K562 (cell line): ENCODE measurements at regions not wholly inside any gene's neighbourhood (a gene's known extent, or its start where the extent isn't known, plus 50 kb on each side); places are given as distances from the start of the nearest gene placed in this dataset.
"Not testable (repeated sequence)": the region's sequence is repeated elsewhere in the genome, so short reads cannot be mapped to it uniquely, and the experiment has no call there.

Experiments used
- ATAC-seq: fragments of 200-7000 bp; cut with Tn5 transposase; 3 replicates; pipeline ENCODE4 v1.9.1; 2020; ENCODE audit warnings: moderate library complexity
- BruUV-seq: library from RNA; stranded (reverse); fragments of 400-500 nt; replicated peaks from 2 replicates; lab custom pipeline; 2021; lab: Mats Ljungman, UMichigan
- CTCF ChIA-PET: fragments of 300-600 bp; formaldehyde crosslinking; extraction: SDS; loops from one replicate; lab custom pipeline; 2021; ENCODE audit warnings: low intra/inter-chr PET ratio; lab: Yijun Ruan, JAX
- POLR2A ChIA-PET: fragments of 300-600, 350-650 bp; sonication (Branson Sonifier 250); formaldehyde crosslinking; extraction: SDS; loops from one replicate; lab custom pipeline; 2021; ENCODE audit warnings: antibody characterized with exemption, inconsistent platforms; lab: Yijun Ruan, JAX
- DNase-seq, 4 experiments: peaks; one replicate each; pipeline versions ENCODE4 v3.0.0 to v3.0.0-alpha.2; 2011 to 2018; ENCODE audit warnings: low spot score in 3 of 4, mixed read lengths in 3 of 4; ENCODE audit errors: extremely low read depth in 1 of 4
- FAIRE-seq: peaks from 2 replicates; lab custom pipeline; 2011; peaks lifted over from hg19 to GRCh38; lab: Jason Lieb, UNC
- H2AFZ ChIP-seq: 2 replicates; pipeline ENCODE4 v1.6.0; 2011; ENCODE audit warnings: low read depth, low read length, control low read depth, inconsistent platforms
- H3K27ac ChIP-seq: fragments of 200-600 bp; 3 replicates; pipeline ENCODE4 v1.8.0; 2011; ENCODE audit warnings: low read depth, mild to moderate bottlenecking, control low read depth, inconsistent platforms, low read length, moderate library complexity, mixed read lengths; ENCODE audit errors: extremely low read depth
- H3K27me3 ChIP-seq, 2 experiments: fragments of 300-600 bp in 1 of 2; 2 replicates in 1 of 2; 3 replicates in 1 of 2; pipeline versions ENCODE4 v1.6.0 to v1.8.0; 2011; ENCODE audit warnings: inconsistent platforms in 2 of 2, low read length in 2 of 2, mild to moderate bottlenecking in 1 of 2, mixed read lengths in 1 of 2, moderate library complexity in 1 of 2; ENCODE audit not compliant: control insufficient read depth in 2 of 2, insufficient read depth in 2 of 2
- H3K36me3 ChIP-seq: fragments of 300-600 bp; 3 replicates; pipeline ENCODE4 v1.8.0; 2011; ENCODE audit warnings: mild to moderate bottlenecking, low read length, inconsistent platforms; ENCODE audit not compliant: control insufficient read depth, insufficient read depth
- H3K4me1 ChIP-seq, 2 experiments: fragments of 200-600 bp in 1 of 2; replicated peaks in 1 of 2; 2 replicates in 1 of 2; 3 replicates in 1 of 2; pipeline versions ENCODE4 v1.5.1 to v1.8.0; 2011; ENCODE audit warnings: inconsistent platforms in 2 of 2, low read length in 2 of 2, mild to moderate bottlenecking in 1 of 2, mixed read lengths in 1 of 2, moderate library complexity in 1 of 2; ENCODE audit not compliant: control insufficient read depth in 2 of 2, insufficient read depth in 2 of 2
- H3K4me2 ChIP-seq: 2 replicates; pipeline ENCODE4 v1.6.1; 2011; ENCODE audit warnings: low read length, control low read depth, inconsistent platforms, mixed read lengths; ENCODE audit not compliant: insufficient read depth
- H3K4me3 ChIP-seq: fragments of 200-600 bp; sonication (generic), shearing (Covaris generic); 2 replicates; pipeline ENCODE4 v1.5.1; 2016; ENCODE audit warnings: control low read depth, inconsistent platforms
- H3K79me2 ChIP-seq: fragments of 200-600 bp; 3 replicates; pipeline ENCODE4 v1.8.0; 2011; ENCODE audit warnings: low read length, inconsistent platforms; ENCODE audit not compliant: control insufficient read depth, insufficient read depth
- H3K9ac ChIP-seq, 2 experiments: 2 replicates each; pipeline versions ENCODE4 v1.6.0 to v1.6.1; 2011; ENCODE audit warnings: low read depth in 2 of 2, low read length in 2 of 2, control low read depth in 1 of 2, inconsistent platforms in 1 of 2, mild to moderate bottlenecking in 1 of 2, mixed read lengths in 1 of 2; ENCODE audit not compliant: insufficient read depth in 1 of 2
- H3K9me1 ChIP-seq: one replicate; pipeline ENCODE4 v1.6.0; 2011; ENCODE audit warnings: inconsistent platforms, mild to moderate bottlenecking, low read length, moderate library complexity; ENCODE audit not compliant: control insufficient read depth, insufficient read depth
- H3K9me3 ChIP-seq: replicated peaks from 2 replicates; pipeline ENCODE4 v1.5.1; 2011; ENCODE audit warnings: low read depth, low read length, inconsistent platforms; ENCODE audit not compliant: control insufficient read depth, insufficient read depth
- H4K20me1 ChIP-seq: replicated peaks from 2 replicates; pipeline ENCODE4 v1.6.1; 2011; ENCODE audit warnings: low read length, inconsistent platforms, mixed read lengths; ENCODE audit not compliant: control insufficient read depth, insufficient read depth
- BCOR ChIP-seq: fragments of 450-650 bp; IDR thresholded peaks from 2 replicates; pipeline ENCODE4 v1.6.1; 2016
- KDM1A ChIP-seq, 2 experiments: fragments of 450-650 bp; IDR thresholded peaks; 2 replicates each; pipeline ENCODE4 v1.6.1; 2016; ENCODE audit warnings: mild to moderate bottlenecking in 2 of 2
- SPI1 ChIP-seq: IDR thresholded peaks from 2 replicates; pipeline ENCODE4 v1.6.1; 2011; ENCODE audit warnings: low read depth, low read length, control low read depth, borderline replicate concordance
- ZNF146 ChIP-seq: IDR thresholded peaks from one replicate; pipeline ENCODE4 v1.6.1; 2018; ENCODE audit warnings: missing compliant biosample characterization; ENCODE audit not compliant: unreplicated experiment
- WGBS: fragments of 100-300 bp; shearing (Covaris generic); methylation state at CpG from one replicate; pipeline ENCODE4 v1.1.6; 2016; ENCODE audit warnings: low coverage, mixed read lengths; ENCODE audit not compliant: insufficient coverage; ENCODE audit errors: missing lambda C conversion rate; 5-methylcytosine and 5-hydroxymethylcytosine counted together
- in situ Hi-C: fragments of 300-500 bp; cut with MboI; formaldehyde crosslinking; loops from 4 replicates; pipeline ENCODE4 v1.15.0; 2018; ENCODE audit warnings: inconsistent platforms, mixed read lengths
- intact Hi-C: fragments of 100-400 bp; cut with micrococcal nuclease; formaldehyde crosslinking; loops from 2 replicates; pipeline ENCODE4 v1.14.2; 2022

- H3K4me3 ChIP-seq, H3K27ac ChIP-seq, H3K9ac ChIP-seq, H4K20me1 ChIP-seq, intact Hi-C loops, ATAC-seq, H3K9me3 ChIP-seq, H3K27me3 ChIP-seq, H3K4me2 ChIP-seq, H3K36me3 ChIP-seq, FAIRE-seq, H2AFZ ChIP-seq, DNase-seq, in situ Hi-C loops, CTCF ChIA-PET, BruUV-seq, POLR2A ChIA-PET, H3K4me1 ChIP-seq, H3K9me1 ChIP-seq, H3K79me2 ChIP-seq: not testable (repeated sequence)
- peak; percentile 49; the same call in 1 of the 2 replicates for TF ChIP-seq SPI1
These were observed 177.1 kb upstream of the ZNF322 start for GRCh38 chr6:26836657-26837056.

GRCh38 chr6:26844823-26845222 is 185.3 kb upstream of the ZNF322 start:
- H3K79me2 ChIP-seq, BruUV-seq, POLR2A ChIA-PET, H3K9me1 ChIP-seq, ATAC-seq, H3K4me1 ChIP-seq, CTCF ChIA-PET, H4K20me1 ChIP-seq, H3K4me3 ChIP-seq, H2AFZ ChIP-seq, in situ Hi-C loops, DNase-seq, H3K9ac ChIP-seq, H3K9me3 ChIP-seq, FAIRE-seq, H3K27ac ChIP-seq, H3K27me3 ChIP-seq, H3K4me2 ChIP-seq, intact Hi-C loops, H3K36me3 ChIP-seq: not testable (repeated sequence)
- TF ChIP-seq KDM1A (IDR thresholded peaks at IDR 0.05) (peak; percentile 13 to 14; a peak in 1 of 4 replicates), BCOR (peak; percentile 35; the same call in 1 of the 2 replicates), ZNF146 (peak; percentile 82)
- 14% methylated on average over 2 of the region's 2 CpGs for WGBS

GRCh38 chr6:26857289-26857688 is 197.7 kb upstream of the ZNF322 start:
- ATAC-seq, FAIRE-seq, H3K27me3 ChIP-seq, in situ Hi-C loops, H4K20me1 ChIP-seq, DNase-seq, BruUV-seq, H3K4me2 ChIP-seq, H3K79me2 ChIP-seq, H3K9ac ChIP-seq, H3K4me1 ChIP-seq, H2AFZ ChIP-seq, CTCF ChIA-PET, POLR2A ChIA-PET, H3K9me1 ChIP-seq, intact Hi-C loops, H3K27ac ChIP-seq, H3K4me3 ChIP-seq, H3K36me3 ChIP-seq, H3K9me3 ChIP-seq: not testable (repeated sequence)
- WGBS = 0% methylated on average over 1 of the region's 2 CpGs
